Glutamatergic neuron (in vitro differentiated cells): ENCODE measurements at regions not wholly inside any gene's neighbourhood (a gene's known extent, or its start where the extent isn't known, plus 50 kb on each side); places are given as distances from the start of the nearest gene placed in this dataset.

Source experiments
- DNase-seq: peaks from one replicate; pipeline ENCODE4 v3.0.0; 2022
- H3K27ac Mint-ChIP-seq: one replicate; pipeline ENCODE4 v1.8.0; 2020; ENCODE audit warnings: mild to moderate bottlenecking, mixed read lengths, inconsistent platforms; ENCODE audit not compliant: unreplicated experiment
- H3K27me3 Mint-ChIP-seq: one replicate; pipeline ENCODE4 v1.8.0; 2020; ENCODE audit warnings: mild to moderate bottlenecking, moderate library complexity, mixed read lengths, inconsistent platforms; ENCODE audit not compliant: unreplicated experiment
- H3K36me3 Mint-ChIP-seq: one replicate; pipeline ENCODE4 v1.8.0; 2020; ENCODE audit warnings: mild to moderate bottlenecking, mixed read lengths, inconsistent platforms; ENCODE audit not compliant: unreplicated experiment
- H3K4me1 Mint-ChIP-seq: one replicate; pipeline ENCODE4 v1.8.0; 2020; ENCODE audit warnings: mild to moderate bottlenecking, low read depth, mixed read lengths, inconsistent platforms; ENCODE audit not compliant: unreplicated experiment
- H3K4me3 Mint-ChIP-seq: one replicate; pipeline ENCODE4 v1.8.0; 2020; ENCODE audit warnings: mild to moderate bottlenecking, mixed read lengths, inconsistent platforms; ENCODE audit not compliant: unreplicated experiment
- H3K9me3 Mint-ChIP-seq: one replicate; pipeline ENCODE4 v1.8.0; 2020; ENCODE audit warnings: mild to moderate bottlenecking, moderate library complexity, mixed read lengths, inconsistent platforms; ENCODE audit not compliant: unreplicated experiment
- CTCF ChIP-seq: fragments of 200-600 bp; sonication (generic); IDR thresholded peaks from one replicate; pipeline ENCODE4 v1.5.0; 2021; ENCODE audit not compliant: partially characterized antibody, unreplicated experiment

- H3K4me3 Mint-ChIP-seq: no peak overlapping the region
- H3K27ac Mint-ChIP-seq: no peak overlapping the region
- H3K36me3 Mint-ChIP-seq: no peaks in the 10 kb centered on the region
- TF ChIP-seq CTCF: no peak
- peaks cover 2% of the 10 kb centered on the region for H3K9me3 Mint-ChIP-seq
- peaks cover 24% of the 10 kb centered on the region for H3K4me1 Mint-ChIP-seq
- H3K27me3 Mint-ChIP-seq: no peaks in the 10 kb centered on the region
- no peak for DNase-seq
Observed at GRCh38 chr4:178799204-178799603, 1357.0 kb upstream of the AGA start.

- no peak for TF ChIP-seq CTCF
- H3K36me3 Mint-ChIP-seq: no peaks in the 10 kb centered on the region
- H3K4me1 Mint-ChIP-seq: peaks cover 14% of the 10 kb centered on the region
- no peak for DNase-seq
- H3K27me3 Mint-ChIP-seq: no peaks in the 10 kb centered on the region
- no peaks in the 10 kb centered on the region for H3K9me3 Mint-ChIP-seq
- no peak overlapping the region for H3K27ac Mint-ChIP-seq
- no peak overlapping the region for H3K4me3 Mint-ChIP-seq
Observed at GRCh38 chr4:178808106-178808505, 1365.9 kb upstream of the AGA start.

GRCh38 chr4:178809921-178810320, 1367.7 kb upstream of the AGA start:
- Mint-ChIP-seq H3K9me3 (no peaks in the 10 kb centered on the region), H3K4me1 (peaks cover 2% of the 10 kb centered on the region), H3K4me3 (no peak overlapping the region), H3K36me3 (no peaks in the 10 kb centered on the region), H3K27ac (no peak overlapping the region), H3K27me3 (no peaks in the 10 kb centered on the region)
- TF ChIP-seq CTCF: no peak
- no peak for DNase-seq

- no peaks in the 10 kb centered on the region for H3K9me3 Mint-ChIP-seq
Observed at GRCh38 chr4:178811356-178811755, 1369.1 kb upstream of the AGA start.

GRCh38 chr4:178812866-178813265, 1370.6 kb upstream of the AGA start:
- no peak for DNase-seq
- H3K27me3 Mint-ChIP-seq: no peaks in the 10 kb centered on the region
- H3K36me3 Mint-ChIP-seq: no peaks in the 10 kb centered on the region
- no peak overlapping the region for H3K4me3 Mint-ChIP-seq
- no peaks in the 10 kb centered on the region for H3K9me3 Mint-ChIP-seq
- H3K27ac Mint-ChIP-seq: no peak overlapping the region
- peaks cover 4% of the 10 kb centered on the region for H3K4me1 Mint-ChIP-seq
- TF ChIP-seq CTCF: no peak

More at GRCh38 chr4:178811356-178811755, 1369.1 kb upstream of the AGA start:
- Mint-ChIP-seq H3K36me3 (no peaks in the 10 kb centered on the region), H3K4me1 (peaks cover 4% of the 10 kb centered on the region), H3K4me3 (no peak overlapping the region), H3K27ac (no peak overlapping the region), H3K27me3 (no peaks in the 10 kb centered on the region)
- DNase-seq: no peak
- TF ChIP-seq CTCF: no peak
